HG03196 (cell line): ENCODE measurements at regions not wholly inside any gene's neighbourhood (a gene's known extent, or its start where the extent isn't known, plus 50 kb on each side); places are given as distances from the start of the nearest gene placed in this dataset.

Experiments
- ATAC-seq: cut with Tn5 transposase; IDR thresholded peaks from one replicate; pipeline ENCODE4 v1.9.1; 2021; ENCODE audit not compliant: unreplicated experiment

DNA sequence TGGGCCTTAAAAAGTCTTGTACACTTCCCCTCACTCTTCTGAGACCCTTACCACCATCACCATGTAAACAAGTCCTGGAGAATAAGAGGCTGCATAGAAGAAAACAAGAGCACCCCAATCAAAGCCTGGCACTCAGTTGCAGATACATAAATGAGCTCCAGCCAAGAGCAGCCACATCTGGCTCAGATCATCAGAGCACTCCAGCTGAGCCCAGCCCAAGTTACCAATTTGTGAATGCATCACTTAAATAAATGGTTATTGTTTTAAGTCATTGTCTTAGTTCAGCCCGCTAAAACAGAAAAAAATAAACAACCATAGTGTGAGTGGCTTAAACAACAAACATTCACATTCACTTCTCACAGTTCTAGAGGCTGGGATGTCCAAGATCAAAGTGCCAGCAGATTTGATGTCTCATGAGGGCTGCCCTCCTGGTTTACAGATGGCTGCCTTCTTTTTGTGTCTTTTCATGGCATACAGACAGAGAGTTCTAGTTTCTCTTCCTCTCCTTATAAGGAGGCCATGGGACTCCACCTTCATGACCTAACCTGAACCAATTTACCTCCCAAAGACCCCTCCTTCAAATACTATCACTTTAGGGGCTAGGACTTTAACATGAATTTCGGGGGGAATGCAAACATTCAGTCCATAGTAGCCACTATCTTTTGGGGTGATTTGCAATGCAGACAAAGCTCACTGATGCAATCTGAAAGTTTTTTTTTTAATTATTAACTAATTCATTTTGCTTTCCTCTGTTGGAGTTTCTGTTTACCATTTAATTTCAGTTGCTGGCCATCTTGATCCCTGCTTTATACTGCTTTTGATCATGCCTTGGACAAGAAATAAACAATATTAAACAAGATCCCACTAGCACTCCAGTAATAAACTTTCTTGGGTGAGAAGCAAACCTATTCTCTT lies 187.5 kb upstream of the ACVR2A start:
- ATAC-seq: peak; percentile 41

GRCh38 chr2:147649998-147650397 lies 194.8 kb upstream of the ACVR2A start:
- ATAC-seq: no peak

DNA sequence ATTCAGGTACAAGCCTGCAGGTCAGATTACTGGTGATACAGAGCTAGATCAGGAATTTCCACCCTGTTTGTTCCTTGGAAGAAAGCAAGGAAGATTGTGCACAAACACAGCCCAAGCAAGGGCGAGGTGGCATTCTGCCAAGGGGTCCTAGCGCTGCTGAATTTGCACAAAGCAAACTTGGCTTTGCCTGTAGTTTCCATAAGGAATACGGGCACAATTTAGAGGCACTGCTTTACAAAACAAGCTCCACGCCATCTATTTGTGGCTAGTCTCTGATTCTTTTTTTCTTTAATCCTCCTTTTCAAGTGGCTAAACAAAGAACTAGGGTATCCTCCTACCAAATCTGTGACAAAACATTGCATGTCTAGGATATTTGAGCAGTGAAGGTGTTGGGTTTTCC lies 195.5 kb upstream of the ACVR2A start:
- no peak for ATAC-seq

GRCh38 chr2:147648471-147648870 lies 196.4 kb upstream of the ACVR2A start:
- ATAC-seq: no peak

- ATAC-seq: no peak
These were observed 197.0 kb upstream of the ACVR2A start for GRCh38 chr2:147647816-147648215.

GRCh38 chr2:147646818-147647468 lies 197.9 kb upstream of the ACVR2A start:
- ATAC-seq: no peak

DNA sequence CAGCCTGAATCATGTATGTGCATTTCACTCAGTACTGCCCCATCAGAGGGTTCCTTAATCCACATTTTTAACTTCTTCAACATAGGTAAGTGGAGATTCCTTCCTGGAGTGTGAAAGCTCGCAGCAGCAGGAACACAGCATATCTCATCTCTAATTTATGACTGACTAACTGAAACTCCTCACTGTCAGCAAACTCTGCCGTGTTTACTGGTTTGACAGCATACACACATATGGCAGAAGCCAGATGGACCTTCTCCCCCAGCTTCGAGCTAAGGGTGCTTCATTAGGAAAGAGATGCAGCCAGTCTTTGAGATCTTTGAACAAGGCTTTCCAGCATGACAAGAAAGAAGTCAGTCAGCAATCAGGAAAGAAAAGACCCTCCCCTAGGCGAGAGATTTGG lies 200.3 kb upstream of the ACVR2A start:
- no peak for ATAC-seq

DNA sequence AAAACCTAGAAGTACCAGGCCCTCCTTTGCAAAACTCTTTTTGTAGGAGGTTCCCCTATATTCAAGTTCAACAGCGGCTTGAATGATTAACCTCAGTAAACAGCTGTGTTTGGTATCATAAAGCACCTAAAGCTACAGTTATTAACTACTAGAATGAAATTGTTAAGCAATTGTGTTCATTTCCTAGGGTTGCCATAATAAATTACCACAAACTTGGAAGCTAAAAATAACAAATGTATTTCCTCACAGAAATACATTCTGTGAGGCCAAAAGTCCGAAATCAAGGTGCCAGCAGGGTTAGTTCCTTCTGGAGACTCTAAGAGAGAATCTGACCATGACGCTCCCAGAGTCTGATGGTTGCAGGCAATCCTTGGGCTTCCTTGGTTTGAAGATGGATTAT lies 202.1 kb upstream of the ACVR2A start:
- no peak for ATAC-seq

GRCh38 chr2:147641651-147642050 lies 203.2 kb upstream of the ACVR2A start:
- no peak for ATAC-seq

- peak; percentile 74 for ATAC-seq
These were observed 204.9 kb upstream of the ACVR2A start for GRCh38 chr2:147639891-147640290.

DNA sequence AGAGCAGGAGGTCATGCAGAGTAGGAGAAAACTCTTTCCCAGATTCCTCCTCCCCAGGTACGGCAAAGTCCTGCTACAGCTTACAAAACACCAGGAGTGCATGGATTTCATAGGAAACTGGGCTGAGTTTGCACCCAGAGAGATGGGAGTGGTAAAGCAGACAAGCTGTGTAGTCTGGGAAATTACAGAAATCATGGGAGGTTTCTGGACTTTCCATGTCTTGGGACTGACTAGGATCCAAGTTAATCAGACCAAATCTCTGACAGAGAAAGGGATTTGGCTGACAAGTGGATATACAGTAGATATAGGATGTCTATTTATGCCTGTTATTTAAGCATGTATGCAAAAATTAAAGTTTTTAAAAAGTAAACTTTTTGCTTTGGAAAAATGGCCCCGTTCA lies 205.4 kb upstream of the ACVR2A start:
- ATAC-seq: no peak

DNA sequence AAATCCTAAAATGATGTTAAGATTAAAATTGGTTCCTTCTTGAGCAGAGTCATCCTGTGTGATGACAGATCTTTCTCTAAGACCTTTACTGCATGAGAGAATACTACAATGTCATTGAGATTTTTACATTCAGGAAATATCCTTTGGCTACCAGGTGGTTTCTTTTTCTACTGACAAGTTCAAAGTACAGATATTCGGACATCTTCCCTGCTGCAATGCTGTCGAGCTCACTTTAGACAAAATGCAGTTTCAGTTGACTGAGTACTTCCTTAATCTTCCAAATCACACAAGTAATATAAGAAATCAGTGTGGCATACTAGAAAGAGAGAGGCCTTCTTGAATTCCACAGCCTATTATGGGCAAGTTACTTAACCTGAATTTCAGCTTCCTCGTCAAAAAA lies 207.9 kb upstream of the ACVR2A start:
- ATAC-seq: no peak

GRCh38 chr2:147636238-147636882 lies 208.5 kb upstream of the ACVR2A start:
- no peak for ATAC-seq

- no peak for ATAC-seq
These were observed 210.0 kb upstream of the ACVR2A start for GRCh38 chr2:147634826-147635225.

DNA sequence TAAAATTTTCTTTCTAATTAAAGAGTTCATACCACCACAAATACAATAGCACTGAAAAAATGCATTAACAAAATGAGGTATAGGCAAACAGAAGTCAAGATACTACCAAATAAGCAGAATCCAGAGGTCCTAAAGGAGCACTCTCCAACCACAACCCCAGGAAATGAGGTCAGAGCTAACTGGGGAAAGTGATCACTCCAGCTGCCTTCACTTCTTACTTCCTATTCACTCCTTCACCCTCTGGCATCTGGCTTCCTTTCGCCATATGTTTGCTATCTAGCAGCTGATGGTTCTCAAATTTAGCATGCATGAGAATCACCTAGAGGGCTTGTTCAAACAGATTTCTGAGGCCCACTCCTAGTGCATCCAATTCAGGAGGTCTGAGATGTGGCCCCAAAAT lies 212.6 kb upstream of the ACVR2A start:
- no peak for ATAC-seq

GRCh38 chr2:147631294-147631693 lies 213.5 kb upstream of the ACVR2A start:
- ATAC-seq: no peak

DNA sequence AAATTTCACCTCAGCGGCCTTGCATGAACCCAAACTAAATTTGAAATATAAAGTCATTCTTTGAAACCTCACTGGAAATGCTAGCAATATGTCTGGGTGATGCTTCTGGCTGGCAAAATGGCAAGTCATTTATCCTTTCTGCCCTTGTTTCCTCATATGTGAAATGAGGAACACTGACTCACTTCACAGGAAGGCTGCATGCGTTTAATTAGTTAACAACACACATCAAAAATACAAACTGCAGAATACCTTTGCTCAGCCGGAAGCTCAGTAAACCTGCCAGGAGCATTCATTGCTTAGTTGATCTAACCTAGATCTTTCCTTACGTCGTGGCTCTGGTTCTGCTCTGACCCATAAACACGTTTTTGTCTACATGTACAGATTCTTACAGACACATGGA lies 214.2 kb upstream of the ACVR2A start:
- no peak for ATAC-seq

- ATAC-seq: peak; percentile 42
These were observed 215.8 kb upstream of the ACVR2A start for GRCh38 chr2:147628971-147629421.

GRCh38 chr2:147623328-147623727 lies 221.5 kb upstream of the ACVR2A start:
- peak; percentile 96 for ATAC-seq

- no peak for ATAC-seq
These were observed 223.1 kb upstream of the ACVR2A start for GRCh38 chr2:147621656-147622197.

GRCh38 chr2:147619808-147620207 lies 225.0 kb upstream of the ACVR2A start:
- ATAC-seq: no peak

DNA sequence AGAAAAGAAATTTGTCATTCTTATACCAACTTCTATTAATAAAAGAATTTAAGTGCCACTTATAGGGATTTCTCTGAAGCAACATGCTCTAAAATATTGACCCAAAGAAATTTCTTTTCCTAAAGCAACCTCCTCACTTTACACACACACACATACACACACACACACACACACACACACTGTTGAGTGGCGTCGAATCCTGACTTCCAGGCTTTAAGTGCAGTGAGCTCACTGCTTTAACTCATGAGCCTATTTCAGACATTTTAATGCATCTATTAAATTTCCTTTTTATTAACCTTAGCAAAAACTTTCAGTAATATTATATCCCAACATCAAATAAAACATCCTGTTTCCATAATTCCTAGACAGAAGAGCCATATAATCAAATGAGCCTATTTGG lies 229.1 kb upstream of the ACVR2A start:
- ATAC-seq: no peak
